ENCODE measurements at regions not wholly inside any gene's neighbourhood (a gene's known extent, or its start where the extent isn't known, plus 50 kb on each side); places are given as distances from the start of the nearest gene placed in this dataset.

DNA sequence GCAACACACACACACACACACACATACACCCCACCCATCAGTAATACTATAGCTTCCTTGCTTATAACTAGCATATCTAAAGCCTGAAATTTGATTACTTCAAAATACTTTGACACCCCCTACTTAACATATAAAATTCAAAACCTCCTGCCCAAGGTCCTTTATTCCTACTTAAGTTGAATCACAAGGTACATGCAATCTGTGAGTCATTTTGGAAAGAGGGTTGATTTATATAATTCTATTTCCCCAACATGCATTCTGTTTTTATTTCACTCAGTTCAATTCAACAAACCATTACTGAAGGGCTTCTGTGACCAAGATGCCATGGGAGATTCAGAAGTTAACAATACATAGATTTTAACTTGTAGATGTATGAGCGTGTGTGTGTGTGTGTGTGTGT is 420.7 kb downstream of the METTL4 start:
- no peak for TF ChIP-seq GATA3 (IDR thresholded peaks at IDR 0.05; ENCODE audit: low read depth, low read length)
- TF ChIP-seq GATA2 (IDR thresholded peaks at IDR 0.05; ENCODE audit: low read depth, low read length), result no peak

DNA sequence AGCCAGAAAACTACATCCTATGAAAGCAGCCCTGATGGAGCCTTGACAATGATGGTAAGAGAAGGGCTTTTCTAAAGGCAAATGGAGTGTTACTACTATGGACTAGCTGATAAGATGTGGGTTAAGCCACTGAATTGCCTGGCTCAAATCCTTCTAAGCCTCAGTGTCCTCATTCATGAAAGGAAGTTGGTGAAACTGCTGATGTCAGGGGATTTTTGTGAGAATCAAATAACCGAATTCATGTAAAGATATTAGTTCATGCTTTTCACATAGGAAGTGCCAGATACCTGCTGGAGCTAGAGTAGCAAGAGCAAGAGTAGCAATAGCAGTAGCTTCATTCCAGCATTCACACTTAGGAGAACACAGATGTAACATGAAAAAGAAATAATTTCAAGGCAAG is 417.0 kb downstream of the METTL4 start:
- TF ChIP-seq GATA2 (IDR thresholded peaks at IDR 0.05; ENCODE audit: low read depth, low read length), result no peak

DNA sequence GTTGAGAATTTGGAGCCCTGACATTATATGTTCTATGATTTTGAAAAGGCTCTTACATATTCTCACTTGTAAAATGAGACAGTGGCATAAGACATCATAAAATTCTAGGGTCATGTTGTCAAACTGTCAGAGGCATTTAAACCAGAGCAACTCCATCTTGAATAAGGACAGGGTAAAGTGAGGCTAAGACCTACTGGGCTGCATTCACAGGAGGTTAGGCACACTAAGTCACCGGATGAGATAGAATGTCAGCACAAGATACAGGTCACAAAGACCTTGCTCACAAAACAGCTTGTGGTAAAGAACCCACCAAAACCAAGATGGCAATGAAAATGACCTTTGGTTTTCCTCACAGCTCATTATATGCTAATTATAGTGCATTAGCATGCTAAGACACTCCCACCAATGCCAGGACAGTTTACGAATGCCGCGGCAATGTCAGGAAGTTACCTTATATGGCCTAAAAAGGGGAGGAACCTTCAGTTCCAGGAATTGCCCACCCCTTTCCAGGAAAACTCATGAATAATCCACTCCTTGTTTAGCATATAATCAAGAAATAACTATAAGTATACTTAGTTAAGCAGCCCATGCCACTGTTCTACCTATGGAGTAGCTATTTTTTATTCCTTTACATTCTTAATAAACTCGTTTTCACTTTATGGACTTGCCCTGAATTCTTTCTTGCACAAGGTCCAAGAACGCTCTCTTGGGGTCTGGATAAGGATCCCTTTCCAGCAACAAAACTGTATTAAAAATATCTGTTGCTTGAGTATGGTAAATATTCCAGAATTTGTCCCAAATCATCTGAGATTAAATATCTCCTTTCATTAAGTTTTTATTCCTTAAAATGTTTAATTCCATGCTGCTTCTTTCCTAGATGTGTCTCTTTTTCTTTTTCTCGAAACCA is 406.4 kb downstream of the METTL4 start:
- TF ChIP-seq GATA3 (IDR thresholded peaks at IDR 0.05; ENCODE audit: low read depth, low read length) (no peak), GATA2 (IDR thresholded peaks at IDR 0.05; ENCODE audit: low read depth, low read length) (no peak)

DNA sequence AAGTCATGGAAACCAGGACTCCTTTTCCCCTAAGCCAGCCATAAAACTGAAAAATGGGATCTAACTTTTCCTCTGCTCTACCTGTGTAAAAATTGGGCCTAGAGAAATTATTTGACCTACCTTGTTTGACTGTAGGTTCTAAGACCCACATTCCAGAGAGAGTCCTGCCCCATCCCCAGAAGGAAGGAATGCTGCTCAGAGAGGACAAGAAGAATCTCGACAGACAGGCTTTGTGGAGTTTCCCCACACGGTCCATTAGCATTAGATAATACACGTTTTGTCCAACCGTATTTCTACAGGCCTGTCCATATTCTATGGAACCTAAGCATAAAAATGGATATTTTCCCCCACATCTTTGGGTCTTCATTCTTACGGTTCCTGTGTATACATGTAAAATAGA is 403.3 kb downstream of the METTL4 start:
- no peak for TF ChIP-seq GATA3 (IDR thresholded peaks at IDR 0.05; ENCODE audit: low read depth, low read length)
- no peak for TF ChIP-seq GATA2 (IDR thresholded peaks at IDR 0.05; ENCODE audit: low read depth, low read length)

DNA sequence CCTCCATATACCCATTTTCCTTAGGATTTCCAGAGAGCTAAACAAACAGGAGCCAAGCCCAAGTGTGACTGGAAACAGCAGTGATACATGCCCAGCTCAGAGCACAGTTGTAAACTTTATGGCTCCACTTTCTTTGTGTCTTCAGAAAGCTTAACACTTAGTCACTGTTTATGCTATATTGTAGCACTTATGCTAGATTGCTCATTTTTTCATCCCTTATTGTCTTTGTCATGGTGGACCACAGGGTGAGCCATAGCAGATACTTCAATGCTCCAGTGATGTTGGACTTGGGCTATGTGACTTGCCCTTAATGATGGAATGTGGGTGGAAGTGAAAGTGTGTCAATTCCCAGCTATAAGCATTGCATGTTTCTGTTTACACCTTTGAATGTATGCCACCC is 401.6 kb downstream of the METTL4 start:
- no peak for TF ChIP-seq GATA2 (IDR thresholded peaks at IDR 0.05; ENCODE audit: low read depth, low read length)
- no peak for TF ChIP-seq GATA3 (IDR thresholded peaks at IDR 0.05; ENCODE audit: low read depth, low read length)

DNA sequence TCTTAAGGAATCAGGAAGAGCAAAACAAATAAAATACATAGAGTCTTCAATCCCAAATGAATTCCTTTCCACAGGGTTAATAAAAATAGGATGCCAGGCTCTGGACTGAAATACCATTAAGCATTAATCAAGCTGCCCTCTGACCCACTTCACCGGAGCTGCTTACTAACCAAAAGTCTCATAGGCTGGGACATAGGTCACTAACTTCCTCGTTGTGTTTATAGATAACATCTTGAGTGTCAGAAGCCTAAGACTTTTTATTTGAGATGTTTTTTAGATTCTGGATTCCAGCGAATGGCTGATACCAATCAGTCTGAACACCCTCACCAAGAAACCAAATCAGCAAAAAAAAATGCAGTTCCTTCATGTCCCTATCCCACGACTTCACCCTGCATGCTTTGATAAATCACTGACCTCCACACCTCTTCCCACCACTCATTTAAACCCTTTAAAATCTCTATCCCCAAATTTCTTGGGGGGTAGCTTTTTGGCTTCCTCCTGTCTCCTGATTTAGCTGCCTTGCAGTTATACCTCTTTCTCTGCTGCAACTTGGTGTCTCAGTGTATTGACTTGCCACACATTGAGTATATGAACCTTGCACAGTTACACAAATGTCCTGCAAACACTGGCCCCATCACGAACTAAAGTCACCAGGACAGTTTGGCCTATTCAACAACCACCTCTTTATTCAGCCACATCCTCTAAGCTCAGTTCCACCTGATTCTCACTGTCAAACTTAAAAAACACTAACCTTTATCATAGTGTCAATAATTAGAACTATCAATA is 399.3 kb downstream of the METTL4 start:
- TF ChIP-seq GATA3 (IDR thresholded peaks at IDR 0.05; ENCODE audit: low read depth, low read length) (no peak), GATA2 (IDR thresholded peaks at IDR 0.05; ENCODE audit: low read depth, low read length) (no peak)

DNA sequence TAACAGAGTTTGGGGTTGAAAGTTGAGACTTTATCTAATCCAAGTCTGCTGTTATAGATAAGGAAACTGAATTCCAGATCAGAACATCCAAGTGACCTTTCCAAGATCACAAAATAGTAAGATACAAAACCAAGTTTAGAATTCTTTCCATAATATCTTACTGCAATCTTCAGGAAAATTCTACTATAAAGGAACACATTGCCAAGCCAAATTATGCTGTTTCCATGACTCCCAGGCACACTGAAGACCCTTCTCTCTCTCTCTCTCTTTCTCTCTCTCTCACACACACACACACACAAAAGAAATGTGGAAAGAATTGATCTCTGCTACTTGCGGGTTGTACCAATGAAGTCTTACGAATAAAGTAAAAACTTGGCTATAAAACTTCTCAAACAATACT is 398.4 kb downstream of the METTL4 start:
- TF ChIP-seq GATA3 (IDR thresholded peaks at IDR 0.05; ENCODE audit: low read depth, low read length), result no peak
- no peak for TF ChIP-seq GATA2 (IDR thresholded peaks at IDR 0.05; ENCODE audit: low read depth, low read length)

DNA sequence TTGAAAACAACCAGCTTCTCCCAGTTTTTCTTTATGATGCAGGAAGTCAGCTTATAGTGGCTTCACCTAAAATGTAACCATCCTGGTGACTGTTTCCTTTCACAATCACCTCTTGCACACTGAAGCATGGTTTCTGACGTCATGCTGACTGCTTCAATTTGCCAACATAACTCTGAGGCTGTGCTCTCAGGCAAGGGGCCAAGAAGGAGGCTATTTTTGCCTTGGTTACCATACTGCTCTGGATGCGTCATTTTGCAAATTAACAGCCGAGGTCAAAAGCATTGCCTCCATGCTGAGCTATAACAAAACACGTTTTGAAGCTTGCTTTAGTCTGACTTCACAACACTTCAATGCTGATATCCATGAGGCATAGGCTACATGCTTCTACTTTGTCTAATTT is 397.8 kb downstream of the METTL4 start:
- TF ChIP-seq GATA3 (IDR thresholded peaks at IDR 0.05; ENCODE audit: low read depth, low read length) (no peak), GATA2 (IDR thresholded peaks at IDR 0.05; ENCODE audit: low read depth, low read length) (no peak)

DNA sequence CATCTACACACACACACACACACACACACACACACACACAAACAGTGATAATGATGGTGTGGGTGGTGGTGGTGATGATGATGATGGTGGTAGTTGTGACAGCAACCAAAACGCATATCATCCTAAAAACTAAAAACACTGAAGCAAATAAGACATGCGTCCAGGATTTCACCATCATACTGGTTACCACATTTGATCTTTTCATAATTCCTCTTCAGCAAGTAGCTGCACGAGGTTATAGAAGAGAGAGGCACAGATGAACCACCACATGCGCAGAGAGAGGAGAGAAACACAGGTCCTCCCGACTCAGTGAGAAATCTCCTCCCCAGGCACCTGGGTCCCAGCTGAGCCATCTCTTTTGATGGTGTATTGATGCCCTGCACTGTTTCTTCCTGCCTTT is 393.3 kb downstream of the METTL4 start:
- TF ChIP-seq GATA2 (IDR thresholded peaks at IDR 0.05; ENCODE audit: low read depth, low read length) (no peak), GATA3 (IDR thresholded peaks at IDR 0.05; ENCODE audit: low read depth, low read length) (no peak)

DNA sequence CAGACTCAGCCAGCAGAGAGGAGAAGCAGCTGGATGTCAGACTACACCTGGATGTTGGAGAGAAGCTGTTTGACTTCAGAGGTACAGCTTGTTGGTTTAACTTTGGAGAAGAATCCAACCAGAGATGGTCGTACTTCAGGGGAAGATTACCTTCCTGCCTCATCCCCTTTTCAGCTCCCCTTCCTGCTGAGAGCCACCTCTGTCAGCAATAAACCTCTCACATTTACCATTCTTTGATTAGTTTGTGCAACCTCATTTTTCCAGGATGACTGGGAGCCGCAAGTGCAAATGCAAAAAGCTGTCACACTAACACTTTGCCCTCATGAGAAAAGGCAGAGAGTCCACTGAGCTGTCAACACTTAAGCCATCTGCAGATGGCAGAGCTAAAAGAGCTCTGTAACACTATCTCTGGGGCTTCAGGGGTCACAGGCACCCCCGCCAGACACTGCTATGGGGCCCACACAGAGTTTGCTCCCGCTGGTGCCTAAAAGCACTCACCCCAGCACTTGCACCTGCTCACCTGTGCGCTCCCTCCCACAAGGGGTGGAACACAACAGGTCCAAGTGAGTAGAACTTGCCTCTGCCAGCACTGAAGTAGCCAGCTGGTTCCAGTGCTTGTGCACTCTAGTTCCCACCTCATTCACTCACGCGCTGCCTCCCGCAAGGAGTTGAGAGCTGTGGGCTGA is 391.7 kb downstream of the METTL4 start:
- no peak for TF ChIP-seq GATA3 (IDR thresholded peaks at IDR 0.05; ENCODE audit: low read depth, low read length)
- no peak for TF ChIP-seq GATA2 (IDR thresholded peaks at IDR 0.05; ENCODE audit: low read depth, low read length)

DNA sequence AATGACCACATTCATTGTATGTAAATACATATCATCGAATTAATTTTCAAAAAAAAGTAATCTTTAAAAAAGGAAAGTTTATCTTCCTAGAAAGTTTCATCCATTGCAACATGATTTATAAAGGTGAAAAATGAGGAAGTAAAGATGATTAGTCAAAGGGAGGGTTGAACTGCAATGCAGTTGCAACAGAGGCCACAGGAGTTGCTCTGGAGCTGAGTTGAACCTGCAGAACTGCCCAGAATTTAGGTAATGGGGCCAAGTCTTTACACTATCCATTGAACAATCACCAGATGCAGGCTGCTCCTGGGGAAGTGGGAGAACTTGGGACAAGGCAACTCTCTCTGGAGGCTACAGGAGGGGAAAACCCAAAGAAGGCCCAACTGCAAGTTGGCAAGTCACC is 390.7 kb downstream of the METTL4 start:
- no peak for TF ChIP-seq GATA2 (IDR thresholded peaks at IDR 0.05; ENCODE audit: low read depth, low read length)
- no peak for TF ChIP-seq GATA3 (IDR thresholded peaks at IDR 0.05; ENCODE audit: low read depth, low read length)

DNA sequence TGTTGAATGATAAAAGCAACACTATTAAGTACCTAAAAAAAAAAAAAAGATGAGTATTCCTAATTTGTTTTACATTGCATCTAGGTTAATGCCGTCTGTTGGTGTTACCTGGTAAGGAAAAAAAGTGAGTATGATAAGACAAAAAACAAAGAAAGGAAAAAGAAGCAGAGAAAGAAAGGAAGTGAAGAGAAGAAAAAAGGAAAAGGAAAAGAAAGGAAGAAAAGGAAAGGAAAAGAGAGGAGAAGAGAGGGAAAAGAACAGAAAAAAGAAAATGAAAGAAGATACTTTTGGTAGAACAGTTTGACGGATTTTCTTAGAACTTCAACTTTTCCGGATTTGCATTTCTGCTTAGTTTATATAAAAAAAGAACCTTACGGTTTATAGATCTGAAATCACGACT is 387.9 kb downstream of the METTL4 start:
- TF ChIP-seq GATA2 (IDR thresholded peaks at IDR 0.05; ENCODE audit: low read depth, low read length) (no peak), GATA3 (IDR thresholded peaks at IDR 0.05; ENCODE audit: low read depth, low read length) (no peak)

DNA sequence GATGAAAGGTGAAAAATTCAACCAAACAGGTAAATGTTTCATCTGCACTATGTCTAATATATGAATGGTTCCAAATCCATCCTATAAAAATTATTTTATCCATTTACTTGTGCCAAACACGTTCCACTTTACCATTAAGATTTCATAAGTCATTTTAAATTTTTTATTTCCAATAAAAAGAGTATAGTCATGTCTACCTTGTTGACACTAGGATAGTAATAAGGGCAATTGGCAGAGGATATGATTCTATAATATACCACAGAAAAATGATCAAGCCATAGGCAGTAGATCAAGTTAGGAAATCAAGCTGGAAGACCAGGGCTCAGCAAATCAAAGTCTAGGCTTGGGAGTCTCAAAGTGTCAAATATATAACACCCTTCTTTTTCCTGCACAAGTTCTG is 384.3 kb downstream of the METTL4 start:
- TF ChIP-seq GATA2 (IDR thresholded peaks at IDR 0.05; ENCODE audit: low read depth, low read length) (no peak), GATA3 (IDR thresholded peaks at IDR 0.05; ENCODE audit: low read depth, low read length) (no peak)

DNA sequence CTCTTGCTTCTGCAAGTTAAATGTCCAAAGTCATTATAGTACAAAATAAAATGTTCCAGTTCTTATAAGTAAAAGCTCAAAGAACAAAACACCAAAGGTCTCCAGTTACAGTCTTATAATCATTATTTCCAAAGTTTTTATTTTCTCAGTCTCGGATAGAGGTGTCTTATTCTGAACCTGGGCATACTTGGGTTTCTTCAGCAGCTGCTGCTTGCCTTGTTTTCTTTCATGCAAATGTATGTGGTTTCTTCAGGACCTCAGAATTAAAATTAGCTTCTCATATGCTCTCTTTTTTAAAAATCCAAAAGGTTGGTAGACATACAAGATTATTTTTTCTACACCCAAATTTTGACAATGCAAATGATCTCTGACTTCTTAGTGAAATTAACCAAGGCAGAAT is 383.0 kb downstream of the METTL4 start:
- no peak for TF ChIP-seq GATA2 (IDR thresholded peaks at IDR 0.05; ENCODE audit: low read depth, low read length)
- TF ChIP-seq GATA3 (IDR thresholded peaks at IDR 0.05; ENCODE audit: low read depth, low read length), result no peak
